ENCODE measurements at regions not wholly inside any gene's neighbourhood (a gene's known extent, or its start where the extent isn't known, plus 50 kb on each side); places are given as distances from the start of the nearest gene placed in this dataset.

DNA sequence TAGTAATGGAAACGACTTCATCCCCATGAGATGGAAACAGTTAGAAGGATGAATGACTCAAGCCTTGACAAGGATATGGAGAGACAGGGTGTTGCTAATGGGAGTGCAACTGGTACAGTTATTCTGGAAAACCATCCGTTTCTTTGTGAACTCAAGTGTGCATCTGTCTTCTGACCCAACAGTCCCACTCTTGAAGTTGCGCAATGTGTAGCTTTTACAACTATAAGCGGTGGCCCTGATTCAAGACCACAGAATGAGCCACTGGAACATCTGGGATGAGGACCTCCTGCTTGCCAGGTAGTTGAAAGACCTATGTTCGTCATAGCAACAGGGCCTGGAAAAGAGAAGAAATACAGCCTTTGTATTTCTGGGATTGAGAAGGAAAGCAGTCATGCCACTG lies 115.8 kb upstream of the GMDS start:
- 91 to 97% (median 93%) methylated on average over 5 of the region's 5 CpGs for WGBS, 5 donors

DNA sequence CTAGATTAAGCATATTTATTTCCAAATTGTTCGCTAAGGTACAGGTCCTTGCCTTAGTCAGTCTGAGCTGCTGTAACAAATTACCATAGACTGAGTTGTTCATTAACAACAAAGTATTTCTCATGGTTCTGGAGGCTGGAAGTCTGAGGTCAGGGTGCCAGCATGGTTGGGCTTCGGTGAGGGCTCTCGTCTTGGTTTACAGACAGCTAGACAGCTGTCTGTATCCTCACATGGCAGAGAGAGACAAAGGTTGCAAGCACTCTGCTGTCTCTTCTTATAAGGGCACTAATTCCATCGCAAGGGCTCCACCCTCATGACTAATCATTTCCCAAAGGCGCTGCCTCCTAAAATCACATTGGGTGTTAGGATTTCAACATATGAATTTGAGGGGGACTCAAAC lies 115.3 kb upstream of the GMDS start:
- Histone ChIP-seq H3K4me1 (no peaks in the 10 kb centered on the region), H3K27ac (no peak overlapping the region), H3K9me3 (no peaks in the 10 kb centered on the region), H3K4me3 (no peak overlapping the region), H3K27me3 (replicated peaks in 1 of 7) (no peaks in the 10 kb centered on the region), H3K36me3 (peaks cover 0 to 25% (median 4%) of the 10 kb centered on the region in 6 donors)
- 90 to 99% (median 94%) methylated on average over 5 of the region's 5 CpGs for WGBS, 5 donors
- intact Hi-C loops (cut with DNase I; ENCODE audit: low total_unique reads) = no loop called here
- TF ChIP-seq, protein P1, sequence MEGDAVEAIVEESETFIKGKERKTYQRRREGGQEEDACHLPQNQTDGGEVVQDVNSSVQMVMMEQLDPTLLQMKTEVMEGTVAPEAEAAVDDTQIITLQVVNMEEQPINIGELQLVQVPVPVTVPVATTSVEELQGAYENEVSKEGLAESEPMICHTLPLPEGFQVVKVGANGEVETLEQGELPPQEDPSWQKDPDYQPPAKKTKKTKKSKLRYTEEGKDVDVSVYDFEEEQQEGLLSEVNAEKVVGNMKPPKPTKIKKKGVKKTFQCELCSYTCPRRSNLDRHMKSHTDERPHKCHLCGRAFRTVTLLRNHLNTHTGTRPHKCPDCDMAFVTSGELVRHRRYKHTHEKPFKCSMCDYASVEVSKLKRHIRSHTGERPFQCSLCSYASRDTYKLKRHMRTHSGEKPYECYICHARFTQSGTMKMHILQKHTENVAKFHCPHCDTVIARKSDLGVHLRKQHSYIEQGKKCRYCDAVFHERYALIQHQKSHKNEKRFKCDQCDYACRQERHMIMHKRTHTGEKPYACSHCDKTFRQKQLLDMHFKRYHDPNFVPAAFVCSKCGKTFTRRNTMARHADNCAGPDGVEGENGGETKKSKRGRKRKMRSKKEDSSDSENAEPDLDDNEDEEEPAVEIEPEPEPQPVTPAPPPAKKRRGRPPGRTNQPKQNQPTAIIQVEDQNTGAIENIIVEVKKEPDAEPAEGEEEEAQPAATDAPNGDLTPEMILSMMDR (IDR thresholded peaks at IDR 0.05 in 8 of 11, conservative IDR thresholded peaks at IDR 0.05 in 3 of 11) = no peak
- TF ChIP-seq POLR2AphosphoS5 (IDR thresholded peaks at IDR 0.05) (no peak), POLR2A (IDR thresholded peaks at IDR 0.05) (no peak)
- no peak for DNase-seq

More for the DNA sequence above, 115.8 kb upstream of the GMDS start:
- intact Hi-C loops (cut with DNase I; ENCODE audit: low total_unique reads) = no loop called here
- DNase-seq = no peak
- Histone ChIP-seq H3K9me3 (no peaks in the 10 kb centered on the region), H3K36me3 (peaks cover 0 to 25% (median 4%) of the 10 kb centered on the region in 6 donors), H3K27me3 (replicated peaks in 1 of 7) (no peaks in the 10 kb centered on the region), H3K4me1 (no peaks in the 10 kb centered on the region), H3K4me3 (no peak overlapping the region), H3K27ac (no peak overlapping the region)
- TF ChIP-seq, protein P1 (IDR thresholded peaks at IDR 0.05 in 8 of 11, conservative IDR thresholded peaks at IDR 0.05 in 3 of 11) = no peak
- no peak for TF ChIP-seq POLR2AphosphoS5 (IDR thresholded peaks at IDR 0.05)
- no peak for TF ChIP-seq POLR2A (IDR thresholded peaks at IDR 0.05)

DNA sequence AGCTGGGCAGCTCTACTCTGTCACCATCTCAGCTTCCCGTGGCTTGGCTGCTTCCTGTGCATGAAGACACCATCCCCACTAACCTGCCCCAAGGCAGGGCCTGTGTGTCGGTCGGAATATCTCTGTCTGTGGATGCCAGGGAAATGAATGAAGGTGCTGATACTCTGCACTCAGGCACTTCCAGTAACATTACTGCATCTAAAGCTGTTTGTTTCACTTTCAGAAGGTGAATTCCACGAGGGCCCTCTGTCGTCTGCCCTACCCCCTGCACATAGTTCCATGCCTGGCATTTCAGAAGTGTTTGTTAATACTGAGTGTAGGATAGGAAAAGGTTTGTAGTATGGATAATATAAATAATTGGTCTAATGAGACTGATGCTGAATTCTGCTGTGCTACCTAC lies 114.7 kb upstream of the GMDS start:
- intact Hi-C loops (cut with DNase I; ENCODE audit: low total_unique reads) = no loop called here

DNA sequence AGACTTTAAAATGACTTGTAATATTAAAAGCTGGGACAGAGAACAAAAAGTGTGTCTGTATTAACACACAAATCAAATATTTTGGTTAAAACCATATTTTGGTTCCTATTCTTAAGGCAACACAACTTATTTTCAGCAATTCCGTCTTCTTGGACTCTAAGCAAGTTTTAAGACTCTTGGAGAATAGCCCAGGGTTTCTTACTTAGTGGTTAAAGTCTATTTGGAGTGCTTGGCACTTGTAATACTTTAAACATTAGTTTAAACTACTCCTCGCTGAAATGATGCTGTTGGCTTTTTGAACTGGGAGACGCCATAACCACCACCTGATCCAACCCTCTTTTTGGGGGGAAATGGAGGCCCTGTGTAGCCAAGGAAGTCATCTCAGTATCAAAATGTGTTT lies 109.7 kb upstream of the GMDS start:
- DNase-seq = no peak
- Histone ChIP-seq H3K36me3 (peaks cover 0 to 8% (median 0%) of the 10 kb centered on the region in 6 donors), H3K4me3 (no peak overlapping the region), H3K9me3 (no peaks in the 10 kb centered on the region), H3K27ac (no peak overlapping the region), H3K27me3 (replicated peaks in 1 of 7) (no peaks in the 10 kb centered on the region), H3K4me1 (peaks cover 0 to 5% (median 0%) of the 10 kb centered on the region in 6 donors)
- no peak for TF ChIP-seq POLR2AphosphoS5 (IDR thresholded peaks at IDR 0.05)
- TF ChIP-seq, protein P1 (IDR thresholded peaks at IDR 0.05 in 8 of 11, conservative IDR thresholded peaks at IDR 0.05 in 3 of 11) = no peak
- no peak for TF ChIP-seq POLR2A (IDR thresholded peaks at IDR 0.05)
- intact Hi-C loops (cut with DNase I; ENCODE audit: low total_unique reads) = no loop called here
- WGBS, 5 donors = 71 to 87% (median 85%) methylated on average over 3 of the region's 3 CpGs

More for the DNA sequence above, 114.7 kb upstream of the GMDS start:
- Histone ChIP-seq H3K27ac (no peak overlapping the region), H3K4me3 (no peak overlapping the region), H3K4me1 (no peaks in the 10 kb centered on the region), H3K27me3 (replicated peaks in 1 of 7) (no peaks in the 10 kb centered on the region), H3K9me3 (no peaks in the 10 kb centered on the region), H3K36me3 (peaks cover 0 to 25% (median 4%) of the 10 kb centered on the region in 6 donors)
- TF ChIP-seq POLR2AphosphoS5 (IDR thresholded peaks at IDR 0.05) (no peak), POLR2A (IDR thresholded peaks at IDR 0.05) (no peak)
- TF ChIP-seq, protein P1 (IDR thresholded peaks at IDR 0.05 in 8 of 11, conservative IDR thresholded peaks at IDR 0.05 in 3 of 11) = no peak
- WGBS, 5 donors = 73 to 80% (median 75%) methylated on average over 5 of the region's 5 CpGs
- DNase-seq = no peak
